ENCODE measurements at regions not wholly inside any gene's neighbourhood (a gene's known extent, or its start where the extent isn't known, plus 50 kb on each side); places are given as distances from the start of the nearest gene placed in this dataset.

DNA sequence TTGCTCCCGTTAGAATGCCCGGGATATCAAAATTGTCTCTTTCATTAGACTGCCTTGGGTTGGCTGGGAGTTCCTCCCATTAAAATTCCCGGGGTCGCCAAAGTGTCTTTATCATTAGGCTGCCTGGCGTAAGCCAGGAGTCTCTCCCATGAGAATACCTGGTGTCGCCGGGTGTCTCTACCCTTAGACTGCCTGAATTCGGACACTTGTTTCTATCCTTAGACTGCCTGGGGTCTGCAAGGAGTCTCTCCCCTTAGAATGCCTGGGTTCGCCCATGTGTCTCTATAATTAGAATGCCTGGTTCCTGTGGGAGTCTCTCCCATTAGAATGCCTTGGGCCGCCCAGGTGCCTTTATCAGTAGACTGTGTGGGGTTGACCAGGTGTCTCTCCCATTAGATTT, 1538.2 kb downstream of the UQCRFS1 start:
- TF ChIP-seq POLR2A (IDR thresholded peaks at IDR 0.05; ENCODE audit: low read depth, low read length) (no peak), TAF1 (IDR thresholded peaks at IDR 0.05; ENCODE audit: low read depth, low read length) (no peak), POLR2AphosphoS5 (IDR thresholded peaks at IDR 0.05; ENCODE audit: low read depth, low read length) (no peak), SPI1 (IDR thresholded peaks at IDR 0.05; ENCODE audit: low read depth, low read length) (no peak)

Measured in GM12891 (cell line).